ENCODE measurements at regions not wholly inside any gene's neighbourhood (a gene's known extent, or its start where the extent isn't known, plus 50 kb on each side); places are given as distances from the start of the nearest gene placed in this dataset.

- DNase-seq (ENCODE audit: low spot score in 2 of 2) = no peak
- intact Hi-C loops (cut with DNase I) = loop anchor here (2.0 to 10.0 kb wide), 2 partner anchors 15 to 499 kb away; partner anchors contain the start of gene G3BP1
- H3K27ac ChIP-seq = peak overlapping the region in 1 of 2 donors; percentile 58
- TF ChIP-seq, protein P1, sequence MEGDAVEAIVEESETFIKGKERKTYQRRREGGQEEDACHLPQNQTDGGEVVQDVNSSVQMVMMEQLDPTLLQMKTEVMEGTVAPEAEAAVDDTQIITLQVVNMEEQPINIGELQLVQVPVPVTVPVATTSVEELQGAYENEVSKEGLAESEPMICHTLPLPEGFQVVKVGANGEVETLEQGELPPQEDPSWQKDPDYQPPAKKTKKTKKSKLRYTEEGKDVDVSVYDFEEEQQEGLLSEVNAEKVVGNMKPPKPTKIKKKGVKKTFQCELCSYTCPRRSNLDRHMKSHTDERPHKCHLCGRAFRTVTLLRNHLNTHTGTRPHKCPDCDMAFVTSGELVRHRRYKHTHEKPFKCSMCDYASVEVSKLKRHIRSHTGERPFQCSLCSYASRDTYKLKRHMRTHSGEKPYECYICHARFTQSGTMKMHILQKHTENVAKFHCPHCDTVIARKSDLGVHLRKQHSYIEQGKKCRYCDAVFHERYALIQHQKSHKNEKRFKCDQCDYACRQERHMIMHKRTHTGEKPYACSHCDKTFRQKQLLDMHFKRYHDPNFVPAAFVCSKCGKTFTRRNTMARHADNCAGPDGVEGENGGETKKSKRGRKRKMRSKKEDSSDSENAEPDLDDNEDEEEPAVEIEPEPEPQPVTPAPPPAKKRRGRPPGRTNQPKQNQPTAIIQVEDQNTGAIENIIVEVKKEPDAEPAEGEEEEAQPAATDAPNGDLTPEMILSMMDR (IDR thresholded peaks at IDR 0.05) = no peak
- H3K4me1 ChIP-seq = peaks cover 0 to 16% of the 10 kb centered on the region in 2 donors
- H3K4me3 ChIP-seq = no peak overlapping the region
- no peaks in the 10 kb centered on the region for H3K9me3 ChIP-seq
- no peaks in the 10 kb centered on the region for H3K36me3 ChIP-seq
- H3K27me3 ChIP-seq = no peaks in the 10 kb centered on the region
Measured at GRCh38 chr5:152274224-152274623, 130.9 kb downstream of the NMUR2 start.

DNA sequence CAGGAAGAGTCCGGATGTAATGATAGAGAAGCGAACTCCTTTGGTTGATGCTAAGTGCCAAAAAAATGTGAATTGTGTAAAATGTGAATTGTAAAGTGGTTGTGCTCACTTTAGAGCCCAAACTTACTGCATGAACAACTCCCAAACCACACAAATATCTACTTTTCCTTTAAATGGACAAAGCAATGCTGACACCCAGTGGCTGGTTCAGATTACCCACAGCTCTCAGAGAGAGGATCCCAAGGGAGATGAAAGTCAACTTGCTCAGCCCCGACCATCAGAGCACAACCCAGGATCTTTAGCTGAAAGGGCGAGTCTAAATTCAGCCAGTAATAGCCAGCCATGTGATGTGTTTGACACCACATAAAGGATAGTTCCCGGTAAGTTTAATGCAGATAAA lies 133.7 kb downstream of the NMUR2 start:
- intact Hi-C loops (cut with DNase I) = loop anchor here (1.0 to 10.0 kb wide), 2 partner anchors 446 to 497 kb away; partner anchors contain the start of gene G3BP1
- Histone ChIP-seq H3K27ac (no peak overlapping the region), H3K4me3 (no peak overlapping the region), H3K27me3 (no peaks in the 10 kb centered on the region), H3K9me3 (no peaks in the 10 kb centered on the region), H3K4me1 (peaks cover 0 to 14% of the 10 kb centered on the region in 2 donors), H3K36me3 (no peaks in the 10 kb centered on the region)
- DNase-seq (ENCODE audit: low spot score in 2 of 2) = no peak
- TF ChIP-seq, protein P1 (IDR thresholded peaks at IDR 0.05) = peak; percentile 38 to 63 (median 40)

DNA sequence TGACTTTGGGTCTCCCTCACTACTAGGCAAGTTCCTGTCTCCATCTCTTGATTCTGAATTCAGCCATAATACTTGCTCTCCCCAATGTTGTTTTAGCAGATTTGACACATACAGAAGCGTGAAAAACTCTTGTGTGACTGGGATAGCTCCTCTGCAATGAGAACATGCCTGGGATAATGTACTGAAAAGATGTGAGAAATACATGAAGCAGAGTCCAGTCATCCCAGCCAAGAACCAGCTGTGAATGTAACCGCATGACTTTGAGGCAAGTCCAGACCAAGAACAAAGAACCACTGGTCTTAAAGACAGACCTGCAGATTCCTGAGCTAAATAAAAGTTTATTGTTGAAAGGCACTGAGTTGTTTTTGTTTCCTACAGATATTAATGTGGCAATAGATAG lies 135.0 kb downstream of the NMUR2 start:
- Histone ChIP-seq H3K4me3 (no peak overlapping the region), H3K27ac (no peak overlapping the region), H3K9me3 (no peaks in the 10 kb centered on the region), H3K36me3 (no peaks in the 10 kb centered on the region), H3K27me3 (no peaks in the 10 kb centered on the region), H3K4me1 (peaks cover 0 to 14% of the 10 kb centered on the region in 2 donors)
- intact Hi-C loops (cut with DNase I) = loop anchor here (10.0 kb wide), 1 partner anchor 495 kb away; the partner anchor contains the start of gene G3BP1
- DNase-seq (ENCODE audit: low spot score in 2 of 2) = no peak
- TF ChIP-seq, protein P1 (IDR thresholded peaks at IDR 0.05) = no peak

GRCh38 chr5:152269533-152269932 lies 135.5 kb downstream of the NMUR2 start:
- intact Hi-C loops (cut with DNase I) = loop anchor here (10.0 kb wide), 1 partner anchor 125 kb away; no protein-coding TSS in a partner anchor
- Histone ChIP-seq H3K9me3 (no peaks in the 10 kb centered on the region), H3K4me3 (no peak overlapping the region), H3K27me3 (no peaks in the 10 kb centered on the region), H3K36me3 (no peaks in the 10 kb centered on the region), H3K27ac (no peak overlapping the region), H3K4me1 (peaks cover 0 to 12% of the 10 kb centered on the region in 2 donors)
- TF ChIP-seq, protein P1 (IDR thresholded peaks at IDR 0.05) = no peak
- DNase-seq (ENCODE audit: low spot score in 2 of 2) = no peak

DNA sequence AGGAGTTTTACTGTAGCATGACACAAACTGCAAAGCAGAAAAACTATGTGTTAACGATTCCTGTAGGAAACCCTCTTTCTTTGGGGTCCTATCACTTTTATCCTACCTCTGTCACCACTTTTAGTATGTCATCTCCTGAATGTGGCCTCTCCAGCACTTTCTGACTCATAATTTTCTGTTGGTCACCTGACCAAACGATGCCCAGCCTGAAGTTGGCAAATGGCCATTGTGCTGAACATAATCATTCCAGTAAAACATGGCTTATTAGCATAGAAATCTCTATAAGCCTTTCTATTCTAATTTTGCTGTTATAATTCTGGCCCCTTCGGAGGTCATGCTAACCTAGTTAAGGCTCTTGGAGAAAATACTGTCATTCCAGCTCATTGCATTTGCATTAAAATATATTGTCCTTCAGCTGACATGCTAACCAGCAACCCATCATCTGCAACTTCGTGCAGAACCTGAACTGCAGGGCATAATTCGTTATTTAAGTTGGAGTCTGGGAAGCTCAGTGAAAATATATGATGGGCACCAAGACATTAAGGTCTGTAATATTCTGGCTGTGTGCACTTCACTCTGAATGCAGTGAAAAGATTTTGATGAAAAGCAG lies 140.3 kb downstream of the NMUR2 start:
- Histone ChIP-seq H3K4me1 (no peaks in the 10 kb centered on the region), H3K36me3 (no peaks in the 10 kb centered on the region), H3K27me3 (no peaks in the 10 kb centered on the region), H3K9me3 (no peaks in the 10 kb centered on the region), H3K27ac (no peak overlapping the region), H3K4me3 (no peak overlapping the region)
- no peak for DNase-seq (ENCODE audit: low spot score in 2 of 2)
- intact Hi-C loops (cut with DNase I) = loop anchor here (10.0 kb wide), 1 partner anchor 120 kb away; no protein-coding TSS in a partner anchor
- TF ChIP-seq, protein P1 (IDR thresholded peaks at IDR 0.05) = no peak
